ENCODE measurements at regions not wholly inside any gene's neighbourhood (a gene's known extent, or its start where the extent isn't known, plus 50 kb on each side); places are given as distances from the start of the nearest gene placed in this dataset.

- H3K4me1 ChIP-seq (ENCODE audit: insufficient read depth, low read length) = no peaks in the 10 kb centered on the region
- intact Hi-C loops (cut with DNase I, micrococcal nuclease) = no loop called here
- no peaks in the 10 kb centered on the region for H3K36me3 ChIP-seq (ENCODE audit: insufficient read depth, low read length)
- no peak overlapping the region for H3K4me3 ChIP-seq (ENCODE audit: low read length)
- ATAC-seq (ENCODE audit: poor library complexity) (no peak), DNase-seq (no peak)
- H3K9me3 ChIP-seq (ENCODE audit: control insufficient read depth in 1 of 2, insufficient read depth in 1 of 2, low read length in 2 of 2) = no peaks in the 10 kb centered on the region
- H3K27ac ChIP-seq (ENCODE audit: low read depth in 1 of 2, low read length in 2 of 2) = no peak overlapping the region
- H3K27me3 ChIP-seq (ENCODE audit: control insufficient read depth in 1 of 2, insufficient read depth in 2 of 2, low read length in 2 of 2) = no peaks in the 10 kb centered on the region
- ChIA-PET CTCF (no interaction called here), POLR2A (interaction anchor here (0.5 kb wide), 1 partner anchor 1135 kb away, joined by 3 read pairs; no protein-coding TSS in a partner anchor)
- no peak for TF ChIP-seq CTCF (IDR thresholded peaks at IDR 0.05)
- no peak overlapping the region for H3K4me3 Mint-ChIP-seq
- H3K27ac Mint-ChIP-seq = no peak overlapping the region
- no peaks in the 10 kb centered on the region for H3K27me3 Mint-ChIP-seq
- no peaks in the 10 kb centered on the region for H3K9me3 Mint-ChIP-seq
- H3K36me3 Mint-ChIP-seq (ENCODE audit: low read depth) = no peaks in the 10 kb centered on the region
- no peaks in the 10 kb centered on the region for H3K4me1 Mint-ChIP-seq (ENCODE audit: low read depth)
These were observed 55.0 kb upstream of the EGLN3 start for GRCh38 chr14:34005901-34006300.

GRCh38 chr14:34004881-34005280 is 54.0 kb upstream of the EGLN3 start:
- Histone ChIP-seq H3K4me3 (ENCODE audit: low read length) (no peak overlapping the region), H3K27ac (ENCODE audit: low read depth in 1 of 2, low read length in 2 of 2) (no peak overlapping the region), H3K27me3 (ENCODE audit: control insufficient read depth in 1 of 2, insufficient read depth in 2 of 2, low read length in 2 of 2) (no peaks in the 10 kb centered on the region), H3K9me3 (ENCODE audit: control insufficient read depth in 1 of 2, insufficient read depth in 1 of 2, low read length in 2 of 2) (no peaks in the 10 kb centered on the region), H3K4me1 (ENCODE audit: insufficient read depth, low read length) (no peaks in the 10 kb centered on the region), H3K36me3 (ENCODE audit: insufficient read depth, low read length) (no peaks in the 10 kb centered on the region)
- TF ChIP-seq CTCF (IDR thresholded peaks at IDR 0.05) = no peak
- intact Hi-C loops (cut with DNase I, micrococcal nuclease) = no loop called here
- ATAC-seq (ENCODE audit: poor library complexity) = no peak
- H3K27me3 Mint-ChIP-seq = no peaks in the 10 kb centered on the region
- H3K27ac Mint-ChIP-seq = no peak overlapping the region
- ChIA-PET POLR2A (no interaction called here), CTCF (no interaction called here)
- no peaks in the 10 kb centered on the region for H3K36me3 Mint-ChIP-seq (ENCODE audit: low read depth)
- no peak for DNase-seq
- no peak overlapping the region for H3K4me3 Mint-ChIP-seq
- no peaks in the 10 kb centered on the region for H3K4me1 Mint-ChIP-seq (ENCODE audit: low read depth)
- H3K9me3 Mint-ChIP-seq = no peaks in the 10 kb centered on the region

GRCh38 chr14:34003691-34004090 is 52.8 kb upstream of the EGLN3 start:
- H3K27me3 ChIP-seq (ENCODE audit: control insufficient read depth in 1 of 2, insufficient read depth in 2 of 2, low read length in 2 of 2) = no peaks in the 10 kb centered on the region
- intact Hi-C loops (cut with DNase I, micrococcal nuclease) = no loop called here
- POLR2A ChIA-PET = no interaction called here
- H3K4me1 Mint-ChIP-seq (ENCODE audit: low read depth) = no peaks in the 10 kb centered on the region
- no peaks in the 10 kb centered on the region for H3K4me1 ChIP-seq (ENCODE audit: insufficient read depth, low read length)
- CTCF ChIA-PET = no interaction called here
- H3K27ac ChIP-seq (ENCODE audit: low read depth in 1 of 2, low read length in 2 of 2) = no peak overlapping the region
- H3K4me3 Mint-ChIP-seq = no peak overlapping the region
- DNase-seq = no peak
- no peaks in the 10 kb centered on the region for H3K9me3 Mint-ChIP-seq
- H3K36me3 Mint-ChIP-seq (ENCODE audit: low read depth) = no peaks in the 10 kb centered on the region
- ATAC-seq (ENCODE audit: poor library complexity) = no peak
- no peaks in the 10 kb centered on the region for H3K36me3 ChIP-seq (ENCODE audit: insufficient read depth, low read length)
- no peak overlapping the region for H3K4me3 ChIP-seq (ENCODE audit: low read length)
- no peaks in the 10 kb centered on the region for H3K27me3 Mint-ChIP-seq
- no peaks in the 10 kb centered on the region for H3K9me3 ChIP-seq (ENCODE audit: control insufficient read depth in 1 of 2, insufficient read depth in 1 of 2, low read length in 2 of 2)
- TF ChIP-seq CTCF (IDR thresholded peaks at IDR 0.05) = no peak
- H3K27ac Mint-ChIP-seq = no peak overlapping the region
